ENCODE measurements at regions not wholly inside any gene's neighbourhood (a gene's known extent, or its start where the extent isn't known, plus 50 kb on each side); places are given as distances from the start of the nearest gene placed in this dataset.

GRCh38 chrX:9258421-9259104 is 206.3 kb upstream of the TBL1X start:
- DNase-seq (ENCODE audit: extremely low spot score): no peak
- TF ChIP-seq CTCF (IDR thresholded peaks at IDR 0.05; ENCODE audit: control extremely low read depth, extremely low read depth, low read depth, missing control alignments): no peak
- POLR2A ChIA-PET: no interaction called here
- CTCF ChIA-PET: no interaction called here

- CTCF ChIA-PET: no interaction called here
- POLR2A ChIA-PET: no interaction called here
- no peak for TF ChIP-seq CTCF (IDR thresholded peaks at IDR 0.05; ENCODE audit: control extremely low read depth, extremely low read depth, low read depth, missing control alignments)
- DNase-seq (ENCODE audit: extremely low spot score): no peak
These were observed 204.3 kb upstream of the TBL1X start for GRCh38 chrX:9260603-9261002.

- no peak for DNase-seq (ENCODE audit: extremely low spot score)
- ChIA-PET POLR2A (no interaction called here), CTCF (no interaction called here)
- TF ChIP-seq CTCF (IDR thresholded peaks at IDR 0.05; ENCODE audit: control extremely low read depth, extremely low read depth, low read depth, missing control alignments): no peak
These were observed 197.4 kb upstream of the TBL1X start for GRCh38 chrX:9267415-9267814.

- DNase-seq (ENCODE audit: extremely low spot score): no peak
- no peak for TF ChIP-seq CTCF (IDR thresholded peaks at IDR 0.05; ENCODE audit: control extremely low read depth, extremely low read depth, low read depth, missing control alignments)
- CTCF ChIA-PET: no interaction called here
- POLR2A ChIA-PET: no interaction called here
These were observed 195.7 kb upstream of the TBL1X start for GRCh38 chrX:9269134-9269533.

GRCh38 chrX:9271789-9272525 is 192.9 kb upstream of the TBL1X start:
- ChIA-PET CTCF (no interaction called here), POLR2A (no interaction called here)
- no peak for DNase-seq (ENCODE audit: extremely low spot score)
- no peak for TF ChIP-seq CTCF (IDR thresholded peaks at IDR 0.05; ENCODE audit: control extremely low read depth, extremely low read depth, low read depth, missing control alignments)

GRCh38 chrX:9273744-9274143 is 191.1 kb upstream of the TBL1X start:
- CTCF ChIA-PET: no interaction called here
- DNase-seq (ENCODE audit: extremely low spot score): no peak
- POLR2A ChIA-PET: no interaction called here

More at GRCh38 chrX:9273744-9274143, 191.1 kb upstream of the TBL1X start:
- TF ChIP-seq CTCF (IDR thresholded peaks at IDR 0.05; ENCODE audit: control extremely low read depth, extremely low read depth, low read depth, missing control alignments): no peak

Measured in GM10248 (cell line).